Activated naive CD8-positive, alpha-beta T cell treated with anti-CD3 and anti-CD28 coated beads, Interleukin-2, amount 10 ng/mL, durations not matched to agents 7 days and 5 days (primary cell): ENCODE measurements at regions not wholly inside any gene's neighbourhood (a gene's known extent, or its start where the extent isn't known, plus 50 kb on each side); places are given as distances from the start of the nearest gene placed in this dataset.

Experiments used
- ATAC-seq: fragments of 150-1000 bp; cut with Tn5 transposase; one replicate; pipeline ENCODE4 v1.10.0; 2021; ENCODE audit warnings: low read depth, moderate library complexity
- POLR2A ChIA-PET: fragments of 350-600 bp; sonication (Branson Sonifier 250); formaldehyde crosslinking; loops from one replicate; lab custom pipeline; 2021; ENCODE audit warnings: antibody characterized with exemption; lab: Charles Lee
- DNase-seq: peaks from one replicate; pipeline ENCODE4 v3.0.0; 2021
- H3K27ac Mint-ChIP-seq: one replicate; pipeline ENCODE4 v1.8.0; 2022; ENCODE audit warnings: mild to moderate bottlenecking, mixed read lengths
- H3K27me3 Mint-ChIP-seq: one replicate; pipeline ENCODE4 v1.8.0; 2022; ENCODE audit warnings: mild to moderate bottlenecking, moderate library complexity, mixed read lengths
- H3K36me3 Mint-ChIP-seq: one replicate; pipeline ENCODE4 v1.8.0; 2021; ENCODE audit warnings: mild to moderate bottlenecking, mixed read lengths
- H3K4me1 Mint-ChIP-seq: one replicate; pipeline ENCODE4 v1.8.0; 2021; ENCODE audit warnings: mixed read lengths
- H3K4me3 Mint-ChIP-seq: one replicate; pipeline ENCODE4 v1.8.0; 2022; ENCODE audit warnings: mild to moderate bottlenecking, moderate library complexity, mixed read lengths
- H3K9me3 Mint-ChIP-seq: one replicate; pipeline ENCODE4 v1.8.0; 2021; ENCODE audit warnings: mixed read lengths

DNA sequence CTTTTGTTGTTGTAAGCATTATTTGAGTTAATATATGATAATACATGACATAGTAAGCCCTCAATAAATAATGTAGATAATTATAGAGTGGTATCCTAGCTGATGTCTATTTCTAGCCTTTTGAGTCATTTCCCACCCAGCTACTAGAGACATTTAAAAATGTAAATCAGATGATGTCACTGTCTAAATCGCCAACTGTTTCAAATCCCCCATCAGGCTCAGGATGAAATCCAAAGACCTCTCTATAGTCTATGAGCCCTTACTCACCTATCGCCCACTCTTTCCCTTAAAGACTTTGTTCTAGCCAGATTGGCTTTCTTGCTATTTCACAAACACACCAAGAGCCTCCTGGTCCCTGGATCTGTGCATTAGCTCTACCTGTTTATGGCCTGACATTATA lies 135.4 kb upstream of the PLET1 start:
- DNase-seq (no peak), ATAC-seq (no peak)
- Mint-ChIP-seq H3K36me3 (no peaks in the 10 kb centered on the region), H3K4me3 (no peak overlapping the region), H3K4me1 (peaks cover 4% of the 10 kb centered on the region), H3K27ac (no peak overlapping the region), H3K9me3 (no peaks in the 10 kb centered on the region), H3K27me3 (no peaks in the 10 kb centered on the region)
- POLR2A ChIA-PET: no interaction called here

- H3K27ac Mint-ChIP-seq: no peak overlapping the region
- H3K4me1 Mint-ChIP-seq: no peaks in the 10 kb centered on the region
- POLR2A ChIA-PET: no interaction called here
- no peaks in the 10 kb centered on the region for H3K9me3 Mint-ChIP-seq
- no peaks in the 10 kb centered on the region for H3K27me3 Mint-ChIP-seq
- no peaks in the 10 kb centered on the region for H3K36me3 Mint-ChIP-seq
- ATAC-seq: no peak
- DNase-seq: no peak
- H3K4me3 Mint-ChIP-seq: no peak overlapping the region
These were observed 138.3 kb upstream of the PLET1 start for GRCh38 chr11:112398798-112399478.

- H3K36me3 Mint-ChIP-seq: no peaks in the 10 kb centered on the region
- H3K27ac Mint-ChIP-seq: no peak overlapping the region
- POLR2A ChIA-PET: no interaction called here
- DNase-seq: no peak
- no peaks in the 10 kb centered on the region for H3K4me1 Mint-ChIP-seq
- no peak for ATAC-seq
- H3K4me3 Mint-ChIP-seq: no peak overlapping the region
- H3K27me3 Mint-ChIP-seq: no peaks in the 10 kb centered on the region
- no peaks in the 10 kb centered on the region for H3K9me3 Mint-ChIP-seq
These were observed 139.9 kb upstream of the PLET1 start for GRCh38 chr11:112400476-112401014.

DNA sequence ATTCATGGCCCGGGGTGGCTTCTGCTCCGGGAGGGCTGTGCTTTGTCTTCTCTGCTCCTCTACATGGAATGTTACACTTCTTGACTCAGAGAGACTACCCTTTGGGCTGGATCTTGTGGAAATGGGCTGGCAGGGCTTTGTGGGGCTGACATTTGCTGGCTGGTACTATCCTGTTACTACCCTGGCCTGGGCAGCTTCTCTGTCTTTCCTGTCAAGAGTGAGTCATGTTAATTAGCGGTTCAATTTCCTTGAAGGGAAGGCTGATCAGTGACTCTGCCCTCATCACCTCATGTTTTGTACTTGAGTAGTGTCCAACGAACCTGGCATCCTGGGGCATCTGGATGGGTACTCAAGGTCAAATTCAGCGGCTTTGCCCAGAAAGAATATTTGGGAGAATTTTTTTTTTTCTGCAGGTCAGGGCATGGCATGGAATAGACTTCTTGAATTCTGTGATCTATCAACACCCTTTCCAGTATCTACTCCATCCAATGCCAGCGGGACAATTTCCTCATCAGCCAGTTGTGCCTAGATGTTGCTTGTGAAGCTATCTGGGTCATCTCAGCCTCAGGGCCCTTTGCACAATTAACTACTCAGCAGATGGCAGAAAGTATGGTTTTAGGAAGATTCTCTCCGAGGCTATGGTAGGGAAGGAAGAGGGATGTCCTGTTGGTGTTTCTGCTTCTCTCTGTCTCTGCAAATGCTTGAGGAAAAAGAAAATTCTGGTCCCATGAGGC lies 140.5 kb upstream of the PLET1 start:
- ATAC-seq (no peak), DNase-seq (no peak)
- POLR2A ChIA-PET: no interaction called here
- Mint-ChIP-seq H3K4me1 (no peaks in the 10 kb centered on the region), H3K27ac (no peak overlapping the region), H3K36me3 (no peaks in the 10 kb centered on the region), H3K4me3 (no peak overlapping the region), H3K27me3 (no peaks in the 10 kb centered on the region), H3K9me3 (no peaks in the 10 kb centered on the region)

GRCh38 chr11:112403432-112403831 lies 142.8 kb upstream of the PLET1 start:
- DNase-seq (no peak), ATAC-seq (no peak)
- Mint-ChIP-seq H3K27me3 (peaks cover 6% of the 10 kb centered on the region), H3K4me1 (no peaks in the 10 kb centered on the region), H3K27ac (no peak overlapping the region), H3K4me3 (no peak overlapping the region), H3K36me3 (no peaks in the 10 kb centered on the region), H3K9me3 (no peaks in the 10 kb centered on the region)
- POLR2A ChIA-PET: no interaction called here

DNA sequence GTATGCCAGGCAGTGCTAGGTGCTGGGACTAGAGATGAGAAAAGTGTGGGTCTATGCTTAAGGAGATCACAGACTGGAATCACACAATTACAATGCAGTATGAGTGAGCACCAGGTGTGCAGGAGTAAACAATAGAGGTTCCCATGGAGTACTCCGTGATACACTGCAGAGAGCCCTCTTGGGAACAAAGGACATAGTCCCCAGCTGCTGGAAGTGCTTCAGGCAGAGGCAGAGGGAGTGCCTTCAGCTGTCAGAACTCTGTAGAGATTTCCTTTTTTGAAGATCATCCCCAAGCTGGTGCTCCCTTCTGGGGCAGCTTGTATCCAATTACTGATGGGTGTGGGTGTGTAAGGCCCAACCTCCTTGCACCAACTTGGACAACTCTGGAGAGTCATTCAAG lies 143.5 kb upstream of the PLET1 start:
- H3K9me3 Mint-ChIP-seq: no peaks in the 10 kb centered on the region
- no peaks in the 10 kb centered on the region for H3K36me3 Mint-ChIP-seq
- H3K27me3 Mint-ChIP-seq: peaks cover 6% of the 10 kb centered on the region
- DNase-seq (no peak), ATAC-seq (no peak)
- no peak overlapping the region for H3K27ac Mint-ChIP-seq
- no peaks in the 10 kb centered on the region for H3K4me1 Mint-ChIP-seq
- no peak overlapping the region for H3K4me3 Mint-ChIP-seq
- POLR2A ChIA-PET: no interaction called here

DNA sequence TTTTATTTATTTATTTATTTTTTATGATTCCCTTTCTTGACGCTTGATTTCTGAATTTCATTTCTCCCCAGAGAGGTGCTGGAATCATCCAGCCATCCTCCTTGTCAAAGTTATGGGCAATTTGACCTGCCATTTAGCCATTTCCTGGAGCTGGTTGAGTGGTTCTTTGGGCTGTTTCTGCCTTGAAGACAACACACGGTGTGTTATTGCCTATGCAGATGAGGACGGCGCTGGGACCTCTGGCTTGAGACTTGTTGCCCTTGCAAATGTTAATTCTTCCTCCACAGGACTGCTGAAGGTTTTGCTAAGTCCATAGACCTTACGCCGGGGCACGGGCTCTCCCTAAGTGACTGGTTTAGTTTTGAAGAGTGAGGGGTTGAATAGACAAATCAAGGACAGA lies 147.9 kb upstream of the PLET1 start:
- POLR2A ChIA-PET: no interaction called here
- Mint-ChIP-seq H3K27ac (no peak overlapping the region), H3K27me3 (peaks cover 6% of the 10 kb centered on the region), H3K4me3 (no peak overlapping the region), H3K4me1 (no peaks in the 10 kb centered on the region), H3K36me3 (no peaks in the 10 kb centered on the region), H3K9me3 (peaks cover 8% of the 10 kb centered on the region)
- ATAC-seq (no peak), DNase-seq (no peak)

- DNase-seq (no peak), ATAC-seq (no peak)
- peaks cover 10% of the 10 kb centered on the region for H3K27me3 Mint-ChIP-seq
- H3K27ac Mint-ChIP-seq: no peak overlapping the region
- H3K4me3 Mint-ChIP-seq: no peak overlapping the region
- H3K36me3 Mint-ChIP-seq: no peaks in the 10 kb centered on the region
- no peaks in the 10 kb centered on the region for H3K4me1 Mint-ChIP-seq
- POLR2A ChIA-PET: no interaction called here
- H3K9me3 Mint-ChIP-seq: peaks cover 10% of the 10 kb centered on the region
These were observed 149.7 kb upstream of the PLET1 start for GRCh38 chr11:112410325-112410724.

GRCh38 chr11:112412383-112412782 lies 151.7 kb upstream of the PLET1 start:
- Mint-ChIP-seq H3K27me3 (peaks cover 19% of the 10 kb centered on the region), H3K27ac (no peak overlapping the region), H3K4me1 (peaks cover 2% of the 10 kb centered on the region), H3K9me3 (peaks cover 10% of the 10 kb centered on the region), H3K36me3 (no peaks in the 10 kb centered on the region), H3K4me3 (no peak overlapping the region)
- POLR2A ChIA-PET: no interaction called here
- DNase-seq (no peak), ATAC-seq (no peak)

DNA sequence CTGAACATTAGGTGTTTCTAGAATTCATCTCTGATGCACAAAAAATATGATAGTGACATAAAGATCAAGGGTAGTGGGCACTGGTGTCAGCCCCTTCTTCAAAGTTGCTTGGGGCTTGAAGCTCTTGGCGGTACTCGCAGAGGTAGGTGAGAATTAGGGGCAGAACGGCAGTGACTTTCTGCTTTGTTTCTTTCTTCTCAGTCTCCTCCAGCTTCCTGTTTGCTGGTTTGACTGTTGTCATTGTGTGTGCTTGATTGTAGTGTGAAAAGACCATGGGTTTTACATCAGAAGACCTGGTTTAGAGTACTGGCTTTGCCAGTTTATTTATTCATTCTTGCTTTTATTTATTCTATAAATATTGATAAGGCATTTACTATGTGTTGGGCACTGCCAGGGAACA lies 156.7 kb upstream of the PLET1 start:
- H3K4me1 Mint-ChIP-seq: peaks cover 2% of the 10 kb centered on the region
- H3K36me3 Mint-ChIP-seq: no peaks in the 10 kb centered on the region
- H3K9me3 Mint-ChIP-seq: peaks cover 4% of the 10 kb centered on the region
- peaks cover 27% of the 10 kb centered on the region for H3K27me3 Mint-ChIP-seq
- ATAC-seq: no peak
- no peak overlapping the region for H3K27ac Mint-ChIP-seq
- H3K4me3 Mint-ChIP-seq: peak overlapping the region; percentile 10
- POLR2A ChIA-PET: no interaction called here
- DNase-seq: no peak

- Mint-ChIP-seq H3K27ac (no peak overlapping the region), H3K4me3 (no peak overlapping the region), H3K9me3 (peaks cover 2% of the 10 kb centered on the region), H3K27me3 (peaks cover 27% of the 10 kb centered on the region), H3K4me1 (peaks cover 2% of the 10 kb centered on the region), H3K36me3 (no peaks in the 10 kb centered on the region)
- no peak for ATAC-seq
- POLR2A ChIA-PET: no interaction called here
- DNase-seq: no peak
These were observed 157.8 kb upstream of the PLET1 start for GRCh38 chr11:112418438-112418837.

- DNase-seq (no peak), ATAC-seq (no peak)
- H3K27ac Mint-ChIP-seq: no peak overlapping the region
- POLR2A ChIA-PET: no interaction called here
- peaks cover 14% of the 10 kb centered on the region for H3K27me3 Mint-ChIP-seq
- H3K9me3 Mint-ChIP-seq: no peaks in the 10 kb centered on the region
- H3K4me1 Mint-ChIP-seq: peaks cover 2% of the 10 kb centered on the region
- no peaks in the 10 kb centered on the region for H3K36me3 Mint-ChIP-seq
- H3K4me3 Mint-ChIP-seq: no peak overlapping the region
These were observed 161.2 kb upstream of the PLET1 start for GRCh38 chr11:112421879-112422278.

- peaks cover 3% of the 10 kb centered on the region for H3K9me3 Mint-ChIP-seq
- H3K4me1 Mint-ChIP-seq: no peaks in the 10 kb centered on the region
- peaks cover 7% of the 10 kb centered on the region for H3K27me3 Mint-ChIP-seq
- H3K27ac Mint-ChIP-seq: no peak overlapping the region
- ATAC-seq: no peak
- no peaks in the 10 kb centered on the region for H3K36me3 Mint-ChIP-seq
- no peak for DNase-seq
- POLR2A ChIA-PET: no interaction called here
- H3K4me3 Mint-ChIP-seq: no peak overlapping the region
These were observed 164.5 kb upstream of the PLET1 start for GRCh38 chr11:112425121-112425520.

DNA sequence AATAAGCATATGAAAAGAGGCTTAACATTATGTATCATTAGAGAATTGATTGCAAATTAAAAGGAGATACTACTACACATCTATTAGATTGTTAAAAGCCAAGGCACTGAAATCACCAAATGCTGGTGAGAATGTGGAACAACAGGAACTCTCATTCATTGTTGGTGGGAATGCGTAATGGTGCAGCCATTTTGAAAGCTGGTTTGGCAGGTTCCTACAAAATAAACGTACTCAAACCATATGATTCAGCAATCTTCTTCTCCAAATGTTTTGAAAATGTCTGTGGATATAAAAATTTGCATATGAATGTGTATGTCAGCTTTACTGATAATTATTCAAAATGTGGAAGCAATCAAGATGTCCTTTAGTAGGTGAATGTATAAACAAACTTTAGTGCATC lies 176.4 kb upstream of the PLET1 start:
- H3K27ac Mint-ChIP-seq: no peak overlapping the region
- POLR2A ChIA-PET: no interaction called here
- H3K9me3 Mint-ChIP-seq: peaks cover 13% of the 10 kb centered on the region
- no peak for ATAC-seq
- H3K36me3 Mint-ChIP-seq: no peaks in the 10 kb centered on the region
- H3K4me1 Mint-ChIP-seq: no peaks in the 10 kb centered on the region
- DNase-seq: no peak
- H3K4me3 Mint-ChIP-seq: no peak overlapping the region
- H3K27me3 Mint-ChIP-seq: peaks cover 22% of the 10 kb centered on the region
